Stimulated activated naive B cell treated with anti-CD40 and anti-IgM and Interleukin-4, amounts not matched to agents 10 μg/mL and 1 μg/mL and 100 μg/mL, for 72 hours (primary cell): ENCODE measurements at regions not wholly inside any gene's neighbourhood (a gene's known extent, or its start where the extent isn't known, plus 50 kb on each side); places are given as distances from the start of the nearest gene placed in this dataset.
"Not testable (repeated sequence)": the region's sequence is repeated elsewhere in the genome, so short reads cannot be mapped to it uniquely, and the experiment has no call there.

ENCODE experiments used
- ATAC-seq, 2 donors: fragments of 150-1000 bp; cut with Tn5 transposase; replicated peaks; 2 replicates each; pipeline ENCODE4 v1.10.0; 2021; ENCODE audit warnings: moderate library complexity in 1 of 2
- DNase-seq: peaks from one replicate; pipeline ENCODE4 v3.0.0; 2021
- H3K27ac Mint-ChIP-seq: one replicate; pipeline ENCODE4 v1.8.0; 2022; ENCODE audit warnings: mild to moderate bottlenecking, mixed read lengths
- H3K27me3 Mint-ChIP-seq, 2 donors: one replicate each; pipeline ENCODE4 v1.8.0; 2022; ENCODE audit warnings: mixed read lengths in 2 of 2
- H3K36me3 Mint-ChIP-seq, 2 donors: one replicate each; pipeline ENCODE4 v1.8.0; 2022; ENCODE audit warnings: mixed read lengths in 2 of 2, mild to moderate bottlenecking in 1 of 2
- H3K4me1 Mint-ChIP-seq, 2 donors: one replicate each; pipeline ENCODE4 v1.8.0; 2022; ENCODE audit warnings: mixed read lengths in 2 of 2, mild to moderate bottlenecking in 1 of 2
- H3K4me3 Mint-ChIP-seq, 2 donors: one replicate each; pipeline ENCODE4 v1.8.0; 2022; ENCODE audit warnings: mild to moderate bottlenecking in 2 of 2, mixed read lengths in 2 of 2, moderate library complexity in 1 of 2
- H3K9me3 Mint-ChIP-seq, 2 donors: one replicate each; pipeline ENCODE4 v1.8.0; 2022; ENCODE audit warnings: mixed read lengths in 2 of 2, mild to moderate bottlenecking in 1 of 2

- ATAC-seq (no peak), DNase-seq (no peak)
- H3K27me3 Mint-ChIP-seq, result no peaks in the 10 kb centered on the region
- no peak overlapping the region for H3K27ac Mint-ChIP-seq
- no peak overlapping the region for H3K4me3 Mint-ChIP-seq
- H3K9me3 Mint-ChIP-seq, result no peaks in the 10 kb centered on the region
- no peaks in the 10 kb centered on the region for H3K36me3 Mint-ChIP-seq
- H3K4me1 Mint-ChIP-seq, result no peaks in the 10 kb centered on the region
These were observed 245.3 kb upstream of the HDX start for GRCh38 chrX:84747516-84747915.

DNA sequence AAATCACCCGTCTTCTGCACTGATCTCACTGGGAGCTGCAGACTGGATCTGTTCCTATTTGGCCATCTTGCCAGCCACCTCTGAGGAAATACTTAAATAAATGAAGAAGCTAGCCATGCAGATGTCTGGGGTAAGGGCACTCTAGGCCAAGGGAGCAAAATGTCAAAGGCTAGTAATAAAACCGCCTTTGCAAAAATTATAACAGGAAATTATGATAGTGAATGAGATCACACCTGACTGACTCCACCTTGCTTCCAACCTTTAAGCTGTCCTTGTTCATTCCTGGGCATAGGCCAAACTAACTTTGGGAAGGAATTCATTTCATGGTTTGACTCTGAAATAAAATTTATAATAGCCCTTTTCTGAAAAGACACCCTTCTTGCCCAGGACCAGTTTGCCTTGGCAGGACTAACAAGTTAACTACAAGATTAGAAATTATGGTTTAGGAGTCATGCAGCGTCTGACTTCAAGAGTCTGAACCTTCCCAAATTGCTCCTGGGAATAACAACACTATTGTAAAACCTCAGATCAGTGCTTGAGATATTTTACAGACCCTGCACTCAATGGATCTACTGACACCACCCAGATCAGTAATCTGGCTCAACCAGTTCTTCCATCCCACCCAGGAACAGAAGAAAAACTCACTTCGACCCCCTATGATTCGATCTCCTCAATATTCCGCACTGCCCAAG is 246.9 kb upstream of the HDX start:
- no peak overlapping the region for H3K4me3 Mint-ChIP-seq
- H3K27me3 Mint-ChIP-seq, result no peaks in the 10 kb centered on the region
- H3K27ac Mint-ChIP-seq, result no peak overlapping the region
- DNase-seq (no peak), ATAC-seq (no peak)
- no peaks in the 10 kb centered on the region for H3K4me1 Mint-ChIP-seq
- H3K36me3 Mint-ChIP-seq, result no peaks in the 10 kb centered on the region
- no peaks in the 10 kb centered on the region for H3K9me3 Mint-ChIP-seq

- H3K4me1 Mint-ChIP-seq, result no peaks in the 10 kb centered on the region
- no peak overlapping the region for H3K4me3 Mint-ChIP-seq
- ATAC-seq (no peak), DNase-seq (no peak)
- no peaks in the 10 kb centered on the region for H3K36me3 Mint-ChIP-seq
- peaks cover 0 to 2% of the 10 kb centered on the region in 2 donors for H3K9me3 Mint-ChIP-seq
- no peaks in the 10 kb centered on the region for H3K27me3 Mint-ChIP-seq
- no peak overlapping the region for H3K27ac Mint-ChIP-seq
These were observed 243.1 kb upstream of the APOOL start for GRCh38 chrX:84760560-84760959.

DNA sequence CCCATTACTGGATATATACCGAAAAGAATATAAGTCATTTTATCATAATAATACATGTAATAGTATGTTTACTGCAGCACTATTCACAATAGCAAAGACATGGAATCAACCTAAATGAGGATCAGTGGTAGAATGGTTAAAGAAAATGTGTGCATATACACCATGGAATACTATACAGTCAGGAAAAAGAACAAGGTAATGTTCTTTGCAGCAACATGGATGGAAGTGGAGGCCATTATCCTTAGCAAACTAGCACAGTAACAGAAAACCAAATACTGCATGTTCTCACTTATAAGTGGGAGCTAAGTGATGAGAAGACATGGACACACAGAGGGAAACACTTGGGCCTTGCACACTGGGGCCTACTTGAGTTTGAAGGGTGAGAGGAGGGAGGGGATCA is 207.4 kb upstream of the APOOL start:
- H3K9me3 Mint-ChIP-seq, result peaks cover 3 to 4% of the 10 kb centered on the region in 2 donors
- no peak overlapping the region for H3K27ac Mint-ChIP-seq
- no peak overlapping the region for H3K4me3 Mint-ChIP-seq
- no peaks in the 10 kb centered on the region for H3K4me1 Mint-ChIP-seq
- no peaks in the 10 kb centered on the region for H3K27me3 Mint-ChIP-seq
- no peak for ATAC-seq
- no peak for DNase-seq
- no peaks in the 10 kb centered on the region for H3K36me3 Mint-ChIP-seq

DNA sequence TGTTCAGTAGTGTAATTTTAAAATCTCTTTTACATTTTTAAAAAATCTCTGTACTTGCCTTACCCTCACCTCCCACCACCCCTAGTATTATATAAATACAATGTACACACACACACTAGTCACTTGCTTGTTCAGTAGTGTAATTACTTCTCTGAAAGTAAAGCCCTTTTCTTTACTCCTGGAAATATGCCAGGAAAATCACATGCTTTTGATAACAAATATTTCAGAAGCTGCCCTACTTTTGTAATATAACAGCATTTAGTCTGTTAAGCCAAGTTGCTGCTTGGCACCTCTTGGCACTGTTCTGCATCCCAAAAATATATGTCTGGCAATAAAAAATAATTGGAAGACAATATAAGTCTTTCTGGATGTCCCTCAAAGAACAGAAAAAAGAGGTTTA is 172.8 kb upstream of the APOOL start:
- ATAC-seq (no peak), DNase-seq (no peak)
- no peak overlapping the region for H3K4me3 Mint-ChIP-seq
- no peak overlapping the region for H3K27ac Mint-ChIP-seq
- H3K9me3 Mint-ChIP-seq, result peaks cover 4% of the 10 kb centered on the region in 2 donors
- H3K36me3 Mint-ChIP-seq, result no peaks in the 10 kb centered on the region
- no peaks in the 10 kb centered on the region for H3K27me3 Mint-ChIP-seq
- H3K4me1 Mint-ChIP-seq, result no peaks in the 10 kb centered on the region

- not testable (repeated sequence) for H3K4me3 Mint-ChIP-seq, H3K9me3 Mint-ChIP-seq, H3K36me3 Mint-ChIP-seq, DNase-seq, H3K4me1 Mint-ChIP-seq, ATAC-seq, H3K27me3 Mint-ChIP-seq, H3K27ac Mint-ChIP-seq
These were observed 157.1 kb upstream of the APOOL start for GRCh38 chrX:84846541-84846940.

DNA sequence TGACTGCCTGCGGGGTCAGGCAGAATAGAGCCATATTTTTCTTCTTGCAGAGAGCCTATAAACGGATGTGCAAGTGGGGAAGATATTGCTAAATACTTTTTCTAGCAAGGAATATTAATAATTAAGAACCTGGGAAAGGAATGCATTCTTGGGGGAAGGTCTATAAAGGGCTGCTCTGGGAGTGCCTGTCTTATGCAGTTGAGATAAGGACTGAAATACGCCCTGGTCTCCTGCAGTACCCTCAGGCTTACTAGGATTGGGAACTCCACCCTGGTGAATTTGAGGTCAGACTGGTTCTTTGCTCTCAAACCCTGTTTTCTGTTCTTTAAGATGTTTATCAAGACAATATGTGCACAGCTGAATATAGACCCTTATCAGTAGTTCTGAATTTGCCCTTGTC is 152.5 kb upstream of the APOOL start:
- not testable (repeated sequence) for H3K36me3 Mint-ChIP-seq

GRCh38 chrX:84856791-84857190 is 146.9 kb upstream of the APOOL start:
- H3K27me3 Mint-ChIP-seq, DNase-seq, H3K36me3 Mint-ChIP-seq, H3K27ac Mint-ChIP-seq, ATAC-seq, H3K4me1 Mint-ChIP-seq, H3K9me3 Mint-ChIP-seq, H3K4me3 Mint-ChIP-seq: not testable (repeated sequence)

More for the DNA sequence above, 152.5 kb upstream of the APOOL start:
- not testable (repeated sequence) for ATAC-seq, H3K4me1 Mint-ChIP-seq, DNase-seq, H3K27me3 Mint-ChIP-seq, H3K27ac Mint-ChIP-seq, H3K4me3 Mint-ChIP-seq
- peaks cover 7 to 11% of the 10 kb centered on the region in 2 donors for H3K9me3 Mint-ChIP-seq

- not testable (repeated sequence) for H3K27ac Mint-ChIP-seq, ATAC-seq, H3K36me3 Mint-ChIP-seq, H3K4me1 Mint-ChIP-seq, DNase-seq, H3K9me3 Mint-ChIP-seq, H3K4me3 Mint-ChIP-seq, H3K27me3 Mint-ChIP-seq
These were observed 144.9 kb upstream of the APOOL start for GRCh38 chrX:84858771-84859170.

GRCh38 chrX:84865113-84865512 is 138.6 kb upstream of the APOOL start:
- Mint-ChIP-seq H3K4me1 (no peaks in the 10 kb centered on the region), H3K36me3 (no peaks in the 10 kb centered on the region), H3K27ac (no peak overlapping the region), H3K27me3 (no peaks in the 10 kb centered on the region), H3K9me3 (no peaks in the 10 kb centered on the region), H3K4me3 (no peak overlapping the region)
- DNase-seq (no peak), ATAC-seq (no peak)

- not testable (repeated sequence) for H3K4me3 Mint-ChIP-seq, H3K27ac Mint-ChIP-seq, H3K9me3 Mint-ChIP-seq, DNase-seq, H3K36me3 Mint-ChIP-seq, ATAC-seq, H3K4me1 Mint-ChIP-seq, H3K27me3 Mint-ChIP-seq
These were observed 133.4 kb upstream of the APOOL start for GRCh38 chrX:84870281-84870680.

GRCh38 chrX:84872160-84872771 is 131.4 kb upstream of the APOOL start:
- not testable (repeated sequence) for H3K36me3 Mint-ChIP-seq, DNase-seq, H3K9me3 Mint-ChIP-seq, H3K4me1 Mint-ChIP-seq, H3K27me3 Mint-ChIP-seq, H3K4me3 Mint-ChIP-seq, ATAC-seq, H3K27ac Mint-ChIP-seq

GRCh38 chrX:84873176-84873575 is 130.5 kb upstream of the APOOL start:
- no peaks in the 10 kb centered on the region for H3K4me1 Mint-ChIP-seq
- no peaks in the 10 kb centered on the region for H3K27me3 Mint-ChIP-seq
- DNase-seq, result no peak
- ATAC-seq, result no peak
- no peak overlapping the region for H3K27ac Mint-ChIP-seq
- no peaks in the 10 kb centered on the region for H3K36me3 Mint-ChIP-seq
- no peaks in the 10 kb centered on the region for H3K9me3 Mint-ChIP-seq
- H3K4me3 Mint-ChIP-seq, result no peak overlapping the region

GRCh38 chrX:84876876-84877275 is 126.8 kb upstream of the APOOL start:
- Mint-ChIP-seq H3K9me3 (no peaks in the 10 kb centered on the region), H3K36me3 (no peaks in the 10 kb centered on the region), H3K4me3 (no peak overlapping the region), H3K27me3 (no peaks in the 10 kb centered on the region), H3K4me1 (no peaks in the 10 kb centered on the region), H3K27ac (no peak overlapping the region)
- no peak for DNase-seq
- no peak for ATAC-seq

DNA sequence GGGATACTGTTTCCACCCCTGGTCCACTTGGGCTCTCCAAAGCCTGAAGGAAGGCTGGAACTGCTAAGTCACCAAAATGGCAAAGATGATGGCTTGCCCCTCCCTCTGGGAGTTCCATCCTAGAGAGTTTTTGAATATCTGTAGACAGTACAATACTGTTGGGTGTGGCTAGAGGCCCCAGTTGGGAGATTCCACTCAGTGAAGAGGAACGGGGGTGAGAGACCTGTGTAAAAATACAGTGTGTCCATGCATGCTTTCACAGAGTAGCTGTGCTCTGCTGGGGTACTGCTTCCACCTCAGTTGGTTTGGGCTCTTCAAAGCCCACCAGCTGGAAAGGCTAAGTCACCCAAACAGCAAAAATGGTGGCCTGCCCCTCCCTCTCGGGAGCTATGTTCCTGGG is 109.8 kb upstream of the APOOL start:
- no peaks in the 10 kb centered on the region for H3K27me3 Mint-ChIP-seq
- H3K9me3 Mint-ChIP-seq, result peaks cover 0 to 3% of the 10 kb centered on the region in 2 donors
- ATAC-seq (no peak), DNase-seq (no peak)
- no peak overlapping the region for H3K27ac Mint-ChIP-seq
- H3K4me3 Mint-ChIP-seq, result no peak overlapping the region
- no peaks in the 10 kb centered on the region for H3K4me1 Mint-ChIP-seq
- no peaks in the 10 kb centered on the region for H3K36me3 Mint-ChIP-seq
